Ovary (tissue), 7 donors: ENCODE measurements at regions not wholly inside any gene's neighbourhood (a gene's known extent, or its start where the extent isn't known, plus 50 kb on each side); places are given as distances from the start of the nearest gene placed in this dataset.
"Not testable (repeated sequence)": the region's sequence is repeated elsewhere in the genome, so short reads cannot be mapped to it uniquely, and the experiment has no call there.

ENCODE experiments used
- DNase-seq, 5 donors: peaks; one replicate each; pipeline ENCODE4 v3.0.0-alpha.2; 2019 to 2020
- H3K27ac ChIP-seq, 2 donors: fragments of 200-600 bp; one replicate each; pipeline versions ENCODE4 v1.5.1 to v1.8.0; 2019 to 2022
- H3K27me3 ChIP-seq: fragments of 200-600 bp; one replicate; pipeline ENCODE4 v1.8.0; 2022
- H3K36me3 ChIP-seq: fragments of 200-600 bp; sonication (generic); one replicate; pipeline ENCODE4 v1.5.1; 2019
- H3K4me1 ChIP-seq: one replicate; pipeline ENCODE4 v1.8.1; 2013; ENCODE audit warnings: mild to moderate bottlenecking, moderate library complexity; ENCODE audit not compliant: insufficient read depth
- H3K4me3 ChIP-seq: fragments of 200-600 bp; sonication (generic); one replicate; pipeline ENCODE4 v1.5.1; 2017
- H3K9me3 ChIP-seq, 2 donors: fragments of 200-600 bp in 1 of 2; sonication (generic) in 1 of 2; one replicate each; pipeline versions ENCODE4 v1.5.1 to v1.8.1; 2013 to 2019; ENCODE audit warnings: mild to moderate bottlenecking in 1 of 2, moderate library complexity in 1 of 2
- CTCF ChIP-seq, 3 donors: fragments of 450-650 bp in 2 of 3; fragments of 200-600 bp in 1 of 3; IDR thresholded peaks; one replicate each; pipeline versions ENCODE4 v1.5.1 to v1.8.0; 2016 to 2022; ENCODE audit warnings: antibody characterized with exemption in 3 of 3, mild to moderate bottlenecking in 1 of 3
- EP300 ChIP-seq: sonication (generic); formaldehyde crosslinking; IDR thresholded peaks from one replicate; pipeline ENCODE4 v1.6.1; 2017; ENCODE audit warnings: antibody characterized with exemption
- POLR2A ChIP-seq: fragments of 450-650 bp; IDR thresholded peaks from one replicate; pipeline ENCODE4 v1.6.1; 2017; ENCODE audit warnings: antibody characterized with exemption, mild to moderate bottlenecking, moderate library complexity
- WGBS, 3 donors: extraction: QIAGEN DNeasy Blood & Tissue Kit in 1 of 3; methylation state at CpG; one replicate each; pipeline versions ENCODE4 v1.1.5 to v1.1.7; 2013 to 2017; 5-methylcytosine and 5-hydroxymethylcytosine counted together
- intact Hi-C, 4 donors: fragments of 100-400 bp; cut with DNase I; formaldehyde crosslinking; loops; one replicate each; pipeline versions ENCODE4 v1.11.0 to v1.15.1; 2022 to 2023
- donor health status: DM: no; HTN: no; CAD: no; lungs with moderate emphysema.
- donor health status: DM: no; HTN: no; CAD: no.
- donor health status: Bipolar disorder and iron deficiency.
- donor health status: DM: no; HTN: no; CAD: no.
- donor health status: DM: yes; HTN: yes; CAD: no.

- TF ChIP-seq EP300 (no peak), POLR2A (no peak), CTCF (IDR thresholded peaks at IDR 0.05) (no peak)
- H3K4me3 ChIP-seq: no peak overlapping the region
- H3K27me3 ChIP-seq: no peaks in the 10 kb centered on the region
- H3K4me1 ChIP-seq: no peaks in the 10 kb centered on the region
- 42 to 56% (median 46%) methylated on average over 4 of the region's 4 CpGs for WGBS, 3 donors
- no peak for DNase-seq
- intact Hi-C loops: no loop called here
- H3K36me3 ChIP-seq: no peaks in the 10 kb centered on the region
- no peak overlapping the region for H3K27ac ChIP-seq
- no peaks in the 10 kb centered on the region for H3K9me3 ChIP-seq
Measured at GRCh38 chr14:22249770-22250169, 339.3 kb downstream of the DAD1 start.

GRCh38 chr14:22243971-22244581 is 344.9 kb downstream of the DAD1 start:
- Histone ChIP-seq H3K4me1 (no peaks in the 10 kb centered on the region), H3K4me3 (no peak overlapping the region), H3K27ac (no peak overlapping the region), H3K36me3 (no peaks in the 10 kb centered on the region), H3K9me3 (no peaks in the 10 kb centered on the region), H3K27me3 (no peaks in the 10 kb centered on the region)
- TF ChIP-seq POLR2A (no peak), CTCF (IDR thresholded peaks at IDR 0.05) (no peak)
- no peak for DNase-seq
- WGBS, 3 donors: 85 to 87% (median 87%) methylated on average over 6 of the region's 6 CpGs
- intact Hi-C loops: no loop called here

- H3K27ac ChIP-seq, H3K36me3 ChIP-seq, H3K9me3 ChIP-seq, DNase-seq, H3K4me1 ChIP-seq, intact Hi-C loops, H3K27me3 ChIP-seq, H3K4me3 ChIP-seq: not testable (repeated sequence)
- WGBS, 3 donors: 28 to 43% (median 31%) methylated on average over 3 of the region's 3 CpGs
Measured at GRCh38 chr14:22238320-22238719, 350.7 kb downstream of the DAD1 start.

- intact Hi-C loops: no loop called here
- Histone ChIP-seq H3K4me1 (no peaks in the 10 kb centered on the region), H3K4me3 (no peak overlapping the region), H3K27me3 (no peaks in the 10 kb centered on the region), H3K9me3 (no peaks in the 10 kb centered on the region), H3K27ac (no peak overlapping the region), H3K36me3 (no peaks in the 10 kb centered on the region)
- no peak for DNase-seq
- TF ChIP-seq POLR2A: no peak
- TF ChIP-seq EP300: no peak
- no peak for TF ChIP-seq CTCF (IDR thresholded peaks at IDR 0.05)
Measured at GRCh38 chr14:22233377-22233776, 355.6 kb downstream of the DAD1 start.

GRCh38 chr14:22232933-22233332 is 356.1 kb downstream of the DAD1 start:
- no peak overlapping the region for H3K4me3 ChIP-seq
- no peak overlapping the region for H3K27ac ChIP-seq
- no peak for TF ChIP-seq EP300
- TF ChIP-seq CTCF (IDR thresholded peaks at IDR 0.05): no peak
- TF ChIP-seq POLR2A: no peak
- intact Hi-C loops: no loop called here
- H3K4me1 ChIP-seq: no peaks in the 10 kb centered on the region
- no peaks in the 10 kb centered on the region for H3K27me3 ChIP-seq
- H3K36me3 ChIP-seq: no peaks in the 10 kb centered on the region
- WGBS, 3 donors: 38 to 80% (median 60%) methylated on average over 2 of the region's 2 CpGs
- no peaks in the 10 kb centered on the region for H3K9me3 ChIP-seq
- DNase-seq: no peak
